ENCODE measurements at regions not wholly inside any gene's neighbourhood (a gene's known extent, or its start where the extent isn't known, plus 50 kb on each side); places are given as distances from the start of the nearest gene placed in this dataset.

DNA sequence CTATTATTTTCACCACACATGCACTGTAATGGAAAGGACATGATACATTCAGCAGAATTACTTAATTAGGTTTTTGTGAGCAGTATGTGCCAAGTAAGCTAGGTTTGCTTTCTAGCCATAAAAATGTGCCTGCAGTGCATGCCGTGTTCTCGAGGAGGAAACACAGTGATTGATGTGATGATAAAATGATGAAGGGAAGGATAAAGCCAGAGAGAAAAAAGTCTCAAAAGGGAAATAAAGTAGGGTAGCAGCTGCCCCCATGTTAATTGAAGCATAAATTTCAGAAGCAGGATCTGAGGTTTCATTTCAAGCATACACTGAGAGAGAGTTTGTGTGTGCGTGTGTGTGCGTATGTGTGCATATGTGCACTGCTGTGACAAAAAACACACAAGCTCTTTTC is 714.2 kb upstream of the C9orf72 start:
- H3K9me3 Mint-ChIP-seq = peaks cover 16 to 19% of the 10 kb centered on the region in 2 donors
- H3K36me3 Mint-ChIP-seq = no peaks in the 10 kb centered on the region
- ATAC-seq (no peak), DNase-seq (ENCODE audit: low spot score in 2 of 2) (no peak)
- H3K27ac Mint-ChIP-seq = no peak overlapping the region

DNA sequence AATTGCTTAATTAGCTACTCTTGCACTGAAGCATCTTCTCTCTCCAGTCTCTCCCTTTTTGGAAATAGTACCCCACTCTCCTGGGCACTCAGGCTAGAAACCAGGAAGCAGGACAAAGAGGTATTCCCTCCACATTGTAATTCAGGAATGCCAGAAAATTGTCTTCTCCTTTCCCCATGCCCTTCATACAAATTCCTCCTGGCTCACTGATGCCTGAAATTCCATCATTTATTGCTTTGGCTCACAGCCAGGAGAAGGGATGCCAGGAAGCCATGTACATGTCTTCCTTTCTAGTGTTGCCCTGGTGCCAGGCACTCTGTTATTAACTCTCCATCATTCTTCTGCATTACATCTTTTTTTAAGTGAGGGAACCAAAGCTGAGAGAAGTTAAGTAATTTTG is 716.5 kb upstream of the C9orf72 start:
- ATAC-seq = no peak
- no peaks in the 10 kb centered on the region for H3K36me3 Mint-ChIP-seq
- no peak for DNase-seq (ENCODE audit: low spot score in 2 of 2)
- H3K27ac Mint-ChIP-seq = no peak overlapping the region
- H3K9me3 Mint-ChIP-seq = peaks cover 11 to 15% of the 10 kb centered on the region in 2 donors

GRCh38 chr9:28293369-28294090 is 720.2 kb upstream of the C9orf72 start:
- Mint-ChIP-seq H3K36me3 (no peaks in the 10 kb centered on the region), H3K27ac (no peak overlapping the region), H3K9me3 (peaks cover 3 to 11% of the 10 kb centered on the region in 2 donors)
- ATAC-seq (no peak), DNase-seq (ENCODE audit: low spot score in 2 of 2) (no peak)

GRCh38 chr9:28301281-28301680 is 728.0 kb upstream of the C9orf72 start:
- H3K36me3 Mint-ChIP-seq = peaks cover 0 to 5% of the 10 kb centered on the region in 2 donors
- ATAC-seq (no peak), DNase-seq (ENCODE audit: low spot score in 2 of 2) (no peak)
- no peak overlapping the region for H3K27ac Mint-ChIP-seq
- peaks cover 11 to 12% of the 10 kb centered on the region in 2 donors for H3K9me3 Mint-ChIP-seq

- no peak for ATAC-seq
- Mint-ChIP-seq H3K27ac (no peak overlapping the region), H3K36me3 (no peaks in the 10 kb centered on the region)
These were observed 744.5 kb upstream of the C9orf72 start for GRCh38 chr9:28317745-28318144.

DNA sequence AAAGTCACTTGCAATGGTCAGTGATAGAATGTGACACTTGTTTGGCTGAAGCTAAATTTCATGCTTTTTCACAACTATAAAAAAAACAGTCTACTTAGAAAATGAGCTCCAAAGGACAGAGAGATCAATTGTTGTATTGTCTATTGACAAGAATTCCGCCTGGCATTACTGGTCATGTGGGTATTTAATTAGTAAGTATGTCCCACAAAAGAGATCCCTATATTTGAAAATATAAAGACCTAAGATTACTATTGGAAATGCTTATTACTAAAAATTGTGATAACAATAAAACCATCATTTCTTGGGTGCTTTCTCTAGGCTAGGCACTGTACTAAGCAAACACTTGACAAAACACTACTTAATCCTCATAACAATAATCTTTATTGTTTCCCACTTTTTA is 745.2 kb upstream of the C9orf72 start:
- DNase-seq (ENCODE audit: low spot score in 2 of 2) (no peak), ATAC-seq (no peak)
- Mint-ChIP-seq H3K36me3 (no peaks in the 10 kb centered on the region), H3K27ac (no peak overlapping the region), H3K9me3 (no peaks in the 10 kb centered on the region)

More at GRCh38 chr9:28317745-28318144, 744.5 kb upstream of the C9orf72 start:
- no peak for DNase-seq (ENCODE audit: low spot score in 2 of 2)
- no peaks in the 10 kb centered on the region for H3K9me3 Mint-ChIP-seq

GRCh38 chr9:28319981-28320380 is 746.7 kb upstream of the C9orf72 start:
- DNase-seq (ENCODE audit: low spot score in 2 of 2) (no peak), ATAC-seq (no peak)
- Mint-ChIP-seq H3K36me3 (no peaks in the 10 kb centered on the region), H3K27ac (no peak overlapping the region), H3K9me3 (peaks cover 0 to under 1% of the 10 kb centered on the region in 2 donors)

DNA sequence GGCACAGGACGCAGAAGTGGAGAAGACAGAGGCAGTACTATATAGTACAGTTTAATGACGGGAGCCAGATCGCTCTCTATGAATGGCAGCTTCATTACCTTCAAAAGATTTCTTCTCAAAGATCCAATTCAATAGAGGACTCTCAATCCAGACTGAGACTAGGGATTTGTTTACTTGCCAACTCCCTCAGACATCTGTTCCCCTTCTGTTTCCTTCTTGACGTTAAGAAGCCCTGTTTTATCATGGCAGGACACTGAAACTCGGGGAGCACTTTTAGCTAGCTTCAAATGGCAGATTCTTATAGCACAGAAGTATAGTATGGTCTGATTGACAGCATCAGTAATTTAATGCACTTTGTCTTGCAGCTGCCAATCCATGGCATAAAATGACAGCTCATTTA is 747.3 kb upstream of the C9orf72 start:
- H3K9me3 Mint-ChIP-seq = peaks cover 0 to 4% of the 10 kb centered on the region in 2 donors
- no peaks in the 10 kb centered on the region for H3K36me3 Mint-ChIP-seq
- no peak overlapping the region for H3K27ac Mint-ChIP-seq
- DNase-seq (ENCODE audit: low spot score in 2 of 2) = no peak
- ATAC-seq = no peak

DNA sequence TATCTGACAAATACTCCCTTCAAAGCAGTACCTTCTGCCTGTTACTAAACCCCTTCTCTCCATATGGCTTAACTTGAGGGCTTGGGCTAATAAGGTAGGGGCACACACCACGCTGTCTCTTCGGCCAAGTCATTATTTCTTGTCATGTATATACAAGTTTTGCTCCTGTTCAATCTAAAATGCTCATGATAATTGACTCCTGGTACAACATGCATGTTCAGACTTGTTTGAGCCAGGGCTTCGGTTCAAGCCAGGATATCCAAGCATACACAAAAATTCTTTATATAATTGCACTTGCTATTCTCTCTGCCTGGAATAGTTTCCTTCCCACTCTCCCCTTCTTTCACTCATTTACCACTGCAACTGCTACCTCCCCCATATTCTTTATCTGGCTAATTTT is 756.0 kb upstream of the C9orf72 start:
- no peak overlapping the region for H3K27ac Mint-ChIP-seq
- H3K36me3 Mint-ChIP-seq = no peaks in the 10 kb centered on the region
- H3K9me3 Mint-ChIP-seq = peaks cover 17 to 27% of the 10 kb centered on the region in 2 donors
- no peak for ATAC-seq
- DNase-seq (ENCODE audit: low spot score in 2 of 2) = no peak

DNA sequence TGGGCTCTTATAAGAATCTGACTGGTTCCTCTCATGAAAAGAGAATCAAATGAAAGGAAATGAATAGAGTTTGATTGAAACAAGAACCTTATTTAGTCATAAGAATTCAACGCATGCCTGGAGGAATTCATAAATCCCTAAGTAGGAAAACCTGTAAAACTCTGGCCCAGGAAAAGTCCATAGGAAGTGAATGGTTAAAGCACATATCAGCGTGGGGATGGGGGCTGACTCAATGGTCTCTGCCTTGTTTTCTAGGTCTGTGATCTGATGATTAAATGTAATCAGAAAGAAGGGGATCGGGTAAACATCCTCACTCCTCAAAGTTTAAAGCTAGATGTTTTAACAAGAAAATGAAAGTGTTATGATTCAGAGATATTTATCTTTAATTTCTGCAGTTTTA is 759.4 kb upstream of the C9orf72 start:
- no peaks in the 10 kb centered on the region for H3K36me3 Mint-ChIP-seq
- DNase-seq (ENCODE audit: low spot score in 2 of 2) = no peak
- H3K9me3 Mint-ChIP-seq = peaks cover 10 to 14% of the 10 kb centered on the region in 2 donors
- ATAC-seq = no peak
- no peak overlapping the region for H3K27ac Mint-ChIP-seq

GRCh38 chr9:28341913-28342312 is 768.6 kb upstream of the C9orf72 start:
- ATAC-seq = no peak
- H3K9me3 Mint-ChIP-seq = no peaks in the 10 kb centered on the region
- H3K36me3 Mint-ChIP-seq = no peaks in the 10 kb centered on the region
- DNase-seq (ENCODE audit: low spot score in 2 of 2) = no peak
- no peak overlapping the region for H3K27ac Mint-ChIP-seq

GRCh38 chr9:28342815-28343338 is 769.6 kb upstream of the C9orf72 start:
- no peaks in the 10 kb centered on the region for H3K36me3 Mint-ChIP-seq
- H3K27ac Mint-ChIP-seq = no peak overlapping the region
- no peak for DNase-seq (ENCODE audit: low spot score in 2 of 2)
- no peak for ATAC-seq
- no peaks in the 10 kb centered on the region for H3K9me3 Mint-ChIP-seq

DNA sequence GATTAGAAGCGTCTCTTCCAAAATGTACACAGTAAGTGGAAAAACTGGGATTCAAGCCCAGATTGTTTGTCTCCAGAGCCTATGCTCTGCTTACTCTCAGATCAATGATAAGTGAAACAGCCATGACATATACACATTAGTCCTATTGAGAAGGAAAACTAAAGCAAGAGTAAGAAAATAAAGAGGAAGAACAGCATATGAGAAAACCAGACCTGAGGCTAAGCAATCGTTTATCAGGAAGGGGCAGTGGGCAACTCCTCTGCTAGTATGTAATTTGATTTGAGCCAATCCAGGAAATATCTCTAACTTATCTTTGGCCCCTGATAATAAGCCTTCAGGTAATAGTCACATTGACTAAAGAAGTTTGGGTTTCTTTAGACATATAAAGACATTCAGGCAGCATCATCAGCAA is 789.9 kb upstream of the C9orf72 start:
- DNase-seq (ENCODE audit: low spot score in 2 of 2) = no peak
- no peak overlapping the region for H3K27ac Mint-ChIP-seq
- H3K36me3 Mint-ChIP-seq = peaks cover 0 to 4% of the 10 kb centered on the region in 2 donors
- peaks cover 4 to 22% of the 10 kb centered on the region in 2 donors for H3K9me3 Mint-ChIP-seq
- ATAC-seq = no peak

- Mint-ChIP-seq H3K9me3 (peaks cover 4 to 27% of the 10 kb centered on the region in 2 donors), H3K27ac (no peak overlapping the region), H3K36me3 (peaks cover 0 to 4% of the 10 kb centered on the region in 2 donors)
- no peak for DNase-seq (ENCODE audit: low spot score in 2 of 2)
- ATAC-seq = no peak
These were observed 791.8 kb upstream of the C9orf72 start for GRCh38 chr9:28365020-28365640.

DNA sequence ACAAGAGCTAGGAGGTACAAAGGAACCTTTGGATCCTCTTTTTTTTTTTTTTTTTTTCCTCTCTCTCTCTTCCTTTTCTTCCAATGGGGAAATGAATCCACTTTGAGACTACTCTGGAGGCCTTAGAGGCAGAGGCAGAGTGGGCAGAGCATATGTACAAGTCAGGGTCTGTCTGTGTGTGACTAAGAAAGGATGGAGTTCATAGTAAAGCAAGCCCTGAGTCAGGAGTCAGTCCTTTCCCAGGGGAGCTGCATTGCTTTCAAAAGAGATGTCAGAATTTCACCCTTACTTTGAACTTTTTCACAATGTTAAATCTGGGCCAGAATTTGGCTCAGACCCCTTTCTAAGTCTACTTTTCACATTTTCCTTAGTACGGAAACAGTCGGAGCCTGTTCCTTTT is 792.4 kb upstream of the C9orf72 start:
- no peak for DNase-seq (ENCODE audit: low spot score in 2 of 2)
- Mint-ChIP-seq H3K36me3 (peaks cover 0 to 4% of the 10 kb centered on the region in 2 donors), H3K27ac (no peak overlapping the region), H3K9me3 (peaks cover 4 to 24% of the 10 kb centered on the region in 2 donors)
- no peak for ATAC-seq

- DNase-seq (ENCODE audit: low spot score in 2 of 2) (no peak), ATAC-seq (no peak)
- Mint-ChIP-seq H3K36me3 (no peaks in the 10 kb centered on the region), H3K9me3 (peaks cover 4 to 19% of the 10 kb centered on the region in 2 donors), H3K27ac (no peak overlapping the region)
These were observed 805.0 kb upstream of the C9orf72 start for GRCh38 chr9:28378231-28378630.

DNA sequence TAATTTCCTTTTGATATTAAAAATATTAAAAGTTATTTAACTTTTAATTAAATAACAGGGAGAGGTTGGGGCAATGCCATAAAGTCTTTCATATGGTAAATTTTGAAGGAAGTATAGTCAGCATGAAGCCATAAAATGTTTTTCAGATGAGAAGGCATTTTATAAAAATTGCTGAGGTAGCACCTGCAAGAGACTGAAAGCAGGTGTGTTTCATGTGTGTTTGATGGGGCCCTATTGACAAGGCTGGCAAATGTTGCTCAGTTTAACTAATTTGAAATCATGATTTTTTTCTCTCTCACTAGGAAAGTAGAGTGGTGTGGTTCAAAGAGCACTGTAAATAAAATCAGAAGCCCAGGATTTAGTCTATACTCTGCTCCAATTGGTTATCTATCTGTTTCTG is 805.8 kb upstream of the C9orf72 start:
- no peak for DNase-seq (ENCODE audit: low spot score in 2 of 2)
- Mint-ChIP-seq H3K27ac (no peak overlapping the region), H3K36me3 (no peaks in the 10 kb centered on the region), H3K9me3 (peaks cover 4 to 19% of the 10 kb centered on the region in 2 donors)
- no peak for ATAC-seq

- no peak for DNase-seq (ENCODE audit: low spot score in 2 of 2)
- no peak overlapping the region for H3K27ac Mint-ChIP-seq
- H3K36me3 Mint-ChIP-seq = no peaks in the 10 kb centered on the region
- no peak for ATAC-seq
- H3K9me3 Mint-ChIP-seq = peaks cover 14 to 25% of the 10 kb centered on the region in 2 donors
These were observed 816.1 kb upstream of the C9orf72 start for GRCh38 chr9:28389411-28389810.
